Fibroblast of villous mesenchyme (primary cell): ENCODE measurements at regions not wholly inside any gene's neighbourhood (a gene's known extent, or its start where the extent isn't known, plus 50 kb on each side); places are given as distances from the start of the nearest gene placed in this dataset.
A peak's percentile ranks its signal among the peaks of the same experiment; 100 is the strongest.

ENCODE experiments used
- DNase-seq: peaks from one replicate; pipeline ENCODE4 v3.0.0-alpha.2; 2010; ENCODE audit warnings: low read depth
- H3K4me3 ChIP-seq: 2 replicates; pipeline ENCODE4 v1.5.1; 2011; ENCODE audit warnings: low read depth, mild to moderate bottlenecking, low read length
- CTCF ChIP-seq: IDR thresholded peaks from 2 replicates; pipeline ENCODE4 v1.5.1; 2012; ENCODE audit warnings: low read depth, mild to moderate bottlenecking, low read length; ENCODE audit not compliant: insufficient read depth

GRCh38 chr11:134700101-134700640 lies 288.1 kb upstream of the B3GAT1 start:
- no peak for TF ChIP-seq CTCF
- DNase-seq = no peak
- no peak overlapping the region for H3K4me3 ChIP-seq

GRCh38 chr11:134696455-134696854 lies 284.4 kb upstream of the B3GAT1 start:
- TF ChIP-seq CTCF = no peak
- no peak for DNase-seq
- no peak overlapping the region for H3K4me3 ChIP-seq

GRCh38 chr11:134691985-134692384 lies 279.9 kb upstream of the B3GAT1 start:
- TF ChIP-seq CTCF = no peak
- DNase-seq = peak; percentile 67
- no peak overlapping the region for H3K4me3 ChIP-seq

- no peak for TF ChIP-seq CTCF
- H3K4me3 ChIP-seq = no peak overlapping the region
- no peak for DNase-seq
Observed at GRCh38 chr11:134691295-134691873, 279.3 kb upstream of the B3GAT1 start.

- no peak for TF ChIP-seq CTCF
- H3K4me3 ChIP-seq = no peak overlapping the region
- DNase-seq = no peak
Observed at GRCh38 chr11:134689886-134690285, 277.8 kb upstream of the B3GAT1 start.

DNA sequence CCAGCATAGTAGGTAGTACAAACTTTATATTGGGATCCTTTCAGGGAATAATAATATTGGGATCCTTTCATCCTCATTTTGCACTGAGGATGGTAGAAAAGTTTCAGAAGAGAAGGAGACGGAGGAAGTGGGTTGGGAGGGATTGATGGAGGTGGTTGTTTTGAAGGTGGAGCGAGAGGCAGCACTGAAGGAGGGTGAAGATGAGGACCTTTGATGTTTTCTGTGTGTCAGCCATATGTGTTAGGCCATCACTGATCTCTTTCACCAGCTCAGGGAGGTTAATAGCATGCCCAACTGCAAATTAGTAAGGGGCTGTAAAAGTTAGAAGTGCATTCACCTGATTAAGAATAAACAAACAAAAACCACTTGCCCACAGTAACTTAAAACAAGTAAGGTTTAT lies 275.5 kb upstream of the B3GAT1 start:
- DNase-seq = no peak
- TF ChIP-seq CTCF = no peak
- no peak overlapping the region for H3K4me3 ChIP-seq
